Stimulated activated naive CD8-positive, alpha-beta T cell treated with anti-CD3 and anti-CD28 coated beads, Interleukin-15, Interleukin-2, amounts not matched to agents 100 U/mL and 50 U/mL, for 24 hours (primary cell): ENCODE measurements at regions not wholly inside any gene's neighbourhood (a gene's known extent, or its start where the extent isn't known, plus 50 kb on each side); places are given as distances from the start of the nearest gene placed in this dataset.
A peak's percentile ranks its signal among the peaks of the same experiment; 100 is the strongest.
"Not testable (repeated sequence)": the region's sequence is repeated elsewhere in the genome, so short reads cannot be mapped to it uniquely, and the experiment has no call there.

ENCODE experiments used
- ATAC-seq: fragments of 150-1000 bp; cut with Tn5 transposase; one replicate; pipeline ENCODE4 v1.10.0; 2021
- DNase-seq: peaks from one replicate; pipeline ENCODE4 v3.0.0; 2021

- DNase-seq, ATAC-seq: not testable (repeated sequence)
Measured at GRCh38 chr17:30639391-30639790, 162.2 kb downstream of the GOSR1 start.

GRCh38 chr17:30638968-30639367 is 161.8 kb downstream of the GOSR1 start:
- ATAC-seq: not testable (repeated sequence)

GRCh38 chr17:30631651-30632050 is 154.4 kb downstream of the GOSR1 start:
- DNase-seq, ATAC-seq: not testable (repeated sequence)

More at GRCh38 chr17:30638968-30639367, 161.8 kb downstream of the GOSR1 start:
- DNase-seq: not testable (repeated sequence)

- DNase-seq, ATAC-seq: not testable (repeated sequence)
Measured at GRCh38 chr17:30625380-30625779, 148.2 kb downstream of the GOSR1 start.

GRCh38 chr17:30624180-30624579 is 147.0 kb downstream of the GOSR1 start:
- ATAC-seq, DNase-seq: not testable (repeated sequence)

GRCh38 chr17:30609682-30610081 is 132.5 kb downstream of the GOSR1 start:
- ATAC-seq, DNase-seq: not testable (repeated sequence)

- ATAC-seq (no peak), DNase-seq (no peak)
Measured at GRCh38 chr17:30605523-30605922, 128.3 kb downstream of the GOSR1 start.

GRCh38 chr17:30605027-30605426 is 127.8 kb downstream of the GOSR1 start:
- ATAC-seq: no peak
- DNase-seq: no peak

- DNase-seq, ATAC-seq: not testable (repeated sequence)
Measured at GRCh38 chr17:30602396-30602795, 125.2 kb downstream of the GOSR1 start.

- not testable (repeated sequence) for DNase-seq, ATAC-seq
Measured at GRCh38 chr17:30601984-30602383, 124.8 kb downstream of the GOSR1 start.

- ATAC-seq: no peak
- DNase-seq: peak; percentile 27
Measured at GRCh38 chr17:30600830-30601494, 123.8 kb downstream of the GOSR1 start.

GRCh38 chr17:30600060-30600829 is 123.0 kb downstream of the GOSR1 start:
- peak; percentile 81 for DNase-seq
- peak; percentile 98 for ATAC-seq

- ATAC-seq (no peak), DNase-seq (no peak)
Measured at GRCh38 chr17:30599428-30600059, 122.3 kb downstream of the GOSR1 start.

GRCh38 chr17:30597776-30598288 is 120.6 kb downstream of the GOSR1 start:
- ATAC-seq (no peak), DNase-seq (no peak)

- DNase-seq, ATAC-seq: not testable (repeated sequence)
Measured at GRCh38 chr17:30596948-30597775, 120.0 kb downstream of the GOSR1 start.

GRCh38 chr17:30594953-30595371 is 117.8 kb downstream of the GOSR1 start:
- not testable (repeated sequence) for ATAC-seq, DNase-seq

GRCh38 chr17:30594223-30594952 is 117.2 kb downstream of the GOSR1 start:
- DNase-seq: no peak
- no peak for ATAC-seq

GRCh38 chr17:30590081-30590733 is 113.0 kb downstream of the GOSR1 start:
- DNase-seq: no peak

GRCh38 chr17:30589431-30589830 is 112.2 kb downstream of the GOSR1 start:
- ATAC-seq (no peak), DNase-seq (no peak)

More at GRCh38 chr17:30590081-30590733, 113.0 kb downstream of the GOSR1 start:
- no peak for ATAC-seq

GRCh38 chr17:30588798-30589247 is 111.6 kb downstream of the GOSR1 start:
- DNase-seq (no peak), ATAC-seq (no peak)
